IMR-90 (cell line): ENCODE measurements at regions not wholly inside any gene's neighbourhood (a gene's known extent, or its start where the extent isn't known, plus 50 kb on each side); places are given as distances from the start of the nearest gene placed in this dataset.

ENCODE experiments used
- ATAC-seq: fragments of 200-7000 bp; cut with Tn5 transposase; 2 replicates; pipeline ENCODE4 v1.9.1; 2020; ENCODE audit warnings: low read depth, mild to moderate bottlenecking, moderate library complexity
- BruUV-seq: library from RNA; stranded (reverse); fragments of 400-500 nt; replicated peaks from 2 replicates; lab custom pipeline; 2021; lab: Mats Ljungman, UMichigan
- CTCF ChIA-PET: fragments of 300-600 bp; formaldehyde crosslinking; extraction: SDS; loops from one replicate; lab custom pipeline; 2021; ENCODE audit warnings: antibody characterized with exemption; lab: Yijun Ruan, JAX
- POLR2A ChIA-PET: fragments of 300-600 bp; sonication (Branson Sonifier 250); formaldehyde crosslinking; loops from one replicate; lab custom pipeline; 2022; ENCODE audit warnings: antibody characterized with exemption; ENCODE audit not compliant: unreplicated experiment; lab: Charles Lee
- DNase-seq: peaks from one replicate; pipeline ENCODE4 v3.0.0; 2013
- H2AFZ ChIP-seq: replicated peaks from 2 replicates; pipeline ENCODE3; 2013; ENCODE audit warnings: low read length, mild to moderate bottlenecking; ENCODE audit not compliant: poor library complexity
- H2AK5ac ChIP-seq: 2 replicates; pipeline ENCODE4 v1.6.1; 2013; ENCODE audit warnings: low read depth, low read length, inconsistent platforms
- H2AK9ac ChIP-seq: replicated peaks from 2 replicates; pipeline ENCODE3; 2013; ENCODE audit warnings: mild to moderate bottlenecking, low read depth, low read length, moderate library complexity; ENCODE audit not compliant: poor library complexity
- H2BK120ac ChIP-seq: 2 replicates; pipeline ENCODE4 v1.6.1; 2013; ENCODE audit warnings: low read depth, low read length, inconsistent platforms
- H2BK15ac ChIP-seq: 3 replicates; pipeline ENCODE4 v1.6.1; 2013; ENCODE audit warnings: low read depth, low read length, inconsistent platforms
- H2BK20ac ChIP-seq: 2 replicates; pipeline ENCODE4 v1.6.1; 2013; ENCODE audit warnings: low read depth, mild to moderate bottlenecking, inconsistent platforms, low read length, moderate library complexity
- H2BK5ac ChIP-seq: 2 replicates; pipeline ENCODE4 v1.6.1; 2013; ENCODE audit warnings: mild to moderate bottlenecking, low read depth, low read length, inconsistent platforms; ENCODE audit not compliant: poor library complexity, severe bottlenecking
- H3K14ac ChIP-seq: replicated peaks from 2 replicates; pipeline ENCODE4 v1.6.1; 2013; ENCODE audit warnings: low read depth, low read length, inconsistent platforms
- H3K18ac ChIP-seq: 2 replicates; pipeline ENCODE4 v1.6.1; 2013; ENCODE audit warnings: low read depth, low read length, control low read depth
- H3K23ac ChIP-seq: 2 replicates; pipeline ENCODE4 v1.6.1; 2013; ENCODE audit warnings: low read depth, low read length, inconsistent platforms
- H3K27ac ChIP-seq: 2 replicates; pipeline ENCODE4 v1.5.1; 2013; ENCODE audit warnings: mild to moderate bottlenecking, control low read depth, low read length; ENCODE audit not compliant: insufficient read depth
- H3K27me3 ChIP-seq: 2 replicates; pipeline ENCODE4 v1.6.1; 2013; ENCODE audit warnings: low read length; ENCODE audit not compliant: control insufficient read depth, insufficient read depth
- H3K36me3 ChIP-seq: 2 replicates; pipeline ENCODE4 v1.6.1; 2013; ENCODE audit warnings: low read length, mixed read lengths; ENCODE audit not compliant: control insufficient read depth, insufficient read depth
- H3K4ac ChIP-seq: 2 replicates; pipeline ENCODE4 v1.6.1; 2013; ENCODE audit warnings: low read depth, low read length, inconsistent platforms
- H3K4me1 ChIP-seq: 2 replicates; pipeline ENCODE4 v1.6.1; 2013; ENCODE audit warnings: low read length, mixed read lengths; ENCODE audit not compliant: control insufficient read depth, insufficient read depth
- H3K4me2 ChIP-seq: 2 replicates; pipeline ENCODE4 v1.6.1; 2013; ENCODE audit warnings: low read depth, mild to moderate bottlenecking, control low read depth, low read length, moderate library complexity
- H3K4me3 ChIP-seq: 2 replicates; pipeline ENCODE4 v1.5.1; 2013; ENCODE audit warnings: low read depth, mild to moderate bottlenecking, control low read depth, low read length, moderate library complexity; ENCODE audit not compliant: insufficient read depth
- H3K56ac ChIP-seq: 2 replicates; pipeline ENCODE4 v1.6.1; 2013; ENCODE audit warnings: low read length, inconsistent platforms; ENCODE audit not compliant: insufficient read depth; ENCODE audit errors: extremely low read depth
- H3K79me1 ChIP-seq, 2 experiments: 2 replicates each; pipeline ENCODE4 v1.6.1; 2013; ENCODE audit warnings: low read length in 2 of 2, inconsistent platforms in 1 of 2, low read depth in 1 of 2
- H3K9ac ChIP-seq: 2 replicates; pipeline ENCODE4 v1.6.1; 2013; ENCODE audit warnings: low read depth, low read length, control low read depth
- H3K9me1 ChIP-seq: 2 replicates; pipeline ENCODE4 v1.6.1; 2013; ENCODE audit warnings: low read length, inconsistent platforms; ENCODE audit not compliant: insufficient read depth
- H3K9me3 ChIP-seq: 2 replicates; pipeline ENCODE4 v1.6.1; 2013; ENCODE audit warnings: low read length; ENCODE audit not compliant: control insufficient read depth, insufficient read depth
- H4K20me1 ChIP-seq: 2 replicates; pipeline ENCODE4 v1.6.1; 2013; ENCODE audit warnings: low read length, inconsistent platforms; ENCODE audit not compliant: insufficient read depth
- H4K5ac ChIP-seq: 2 replicates; pipeline ENCODE4 v1.6.1; 2013; ENCODE audit warnings: mild to moderate bottlenecking, low read depth, low read length, control low read depth
- H4K8ac ChIP-seq, 2 experiments: 2 replicates each; pipeline ENCODE4 v1.6.1; 2013; ENCODE audit warnings: low read depth in 2 of 2, low read length in 2 of 2, control low read depth in 1 of 2, inconsistent platforms in 1 of 2
- H4K91ac ChIP-seq: 2 replicates; pipeline ENCODE4 v1.6.1; 2013; ENCODE audit warnings: low read depth, low read length, inconsistent platforms; ENCODE audit not compliant: insufficient read depth
- BHLHE40 ChIP-seq: fragments of 150-350 bp; IDR thresholded peaks from 2 replicates; pipeline ENCODE4 v1.6.1; 2016; ENCODE audit warnings: mild to moderate bottlenecking, low read depth, low read length
- CEBPB ChIP-seq: IDR thresholded peaks from 2 replicates; pipeline ENCODE4 v1.6.1; 2012; ENCODE audit warnings: low read depth, low read length, improper control_type of control experiment
- CHD1 ChIP-seq: IDR thresholded peaks from 2 replicates; pipeline ENCODE4 v1.6.1; 2012; ENCODE audit warnings: low read depth, low read length, improper control_type of control experiment
- NFE2L2 ChIP-seq: fragments of 150-350 bp; IDR thresholded peaks from 2 replicates; pipeline ENCODE4 v1.6.1; 2016; ENCODE audit warnings: low read depth, mild to moderate bottlenecking, low read length
- RAD21 ChIP-seq: IDR thresholded peaks from 2 replicates; pipeline ENCODE4 v1.6.1; 2012; ENCODE audit warnings: low read length, improper control_type of control experiment
- WGBS, 2 experiments: methylation state at CpG; one replicate each; pipeline versions ENCODE4 v1.1.5 to v1.1.7; 2013; ENCODE audit warnings: missing lambda C conversion rate in 2 of 2; ENCODE audit not compliant: insufficient read length in 1 of 2; ENCODE audit errors: extremely low coverage in 2 of 2; 5-methylcytosine and 5-hydroxymethylcytosine counted together
- dilution Hi-C: fragments of 300-500 bp; cut with HindIII; formaldehyde crosslinking; loops from one replicate; pipeline ENCODE4 v1.14.3; 2018; ENCODE audit warnings: low sequenced_read_pairs; ENCODE audit not compliant: unreplicated experiment
- in situ Hi-C: fragments of 300-500 bp; cut with MboI; formaldehyde crosslinking; loops from 3 replicates; pipeline ENCODE4 v1.14.3; 2019; ENCODE audit warnings: low sequenced_read_pairs, inconsistent platforms, mixed read lengths
- intact Hi-C: fragments of 100-400 bp; cut with micrococcal nuclease; formaldehyde crosslinking; loops from 2 replicates; pipeline ENCODE4 v1.10.0; 2022

GRCh38 chr6:139713900-139714506 is 339.6 kb upstream of the CITED2 start:
- BruUV-seq: no TSS peak
- WGBS, 2 experiments: 100% methylated on average over 2 of the region's 4 CpGs; no CpG with 5 or more reads in 1 of the 2 experiments

More at GRCh38 chr6:139713900-139714506, 339.6 kb upstream of the CITED2 start:
- Histone ChIP-seq H4K5ac (no peak overlapping the region), H3K4me3 (no peak overlapping the region), H4K20me1 (no peaks in the 10 kb centered on the region), H2AFZ (no peak overlapping the region), H3K56ac (no peak overlapping the region), H3K9ac (no peak overlapping the region), H2BK20ac (0 out of 2 replicates have a peak overlapping the region, but pooled peaks have one; percentile 14), H2AK9ac (peak overlapping the region; percentile 31), H3K9me1 (0 out of 2 replicates have a peak, but pooled peaks cover 2% of the 10 kb centered on the region), H3K79me1 (no peaks in the 10 kb centered on the region), H3K9me3 (no peaks in the 10 kb centered on the region), H3K23ac (no peak overlapping the region), H3K4me2 (no peak overlapping the region), H4K91ac (no peak overlapping the region), H3K27ac (no peak overlapping the region), H3K27me3 (no peaks in the 10 kb centered on the region), H3K14ac (0 out of 2 replicates have a peak overlapping the region, but pooled peaks have one; percentile 9), H4K8ac (no peak overlapping the region), H2BK120ac (no peak overlapping the region), H2AK5ac (0 out of 2 replicates have a peak overlapping the region, but pooled peaks have one; percentile 48), H2BK15ac (0 out of 3 replicates have a peak overlapping the region, but pooled peaks have one; percentile 25), H2BK5ac (no peak overlapping the region), H3K4me1 (peaks cover 3% of the 10 kb centered on the region; the same call in 1 of the 2 replicates), H3K4ac (peak overlapping the region; percentile 36; the same call in 1 of the 2 replicates), H3K18ac (peak overlapping the region; percentile 29; the same call in 1 of the 2 replicates), H3K36me3 (no peaks in the 10 kb centered on the region)
- CTCF ChIA-PET: no interaction called here
- POLR2A ChIA-PET: no interaction called here
- ATAC-seq: no peak
- no peak for DNase-seq
- intact Hi-C loops (no loop called here), in situ Hi-C loops (no loop called here), dilution Hi-C loops (no loop called here)
- no peak for TF ChIP-seq BHLHE40
- no peak for TF ChIP-seq RAD21
- TF ChIP-seq CHD1: no peak
- no peak for TF ChIP-seq NFE2L2
- peak; percentile 86 for TF ChIP-seq CEBPB
